ENCODE measurements at regions not wholly inside any gene's neighbourhood (a gene's known extent, or its start where the extent isn't known, plus 50 kb on each side); places are given as distances from the start of the nearest gene placed in this dataset.

DNA sequence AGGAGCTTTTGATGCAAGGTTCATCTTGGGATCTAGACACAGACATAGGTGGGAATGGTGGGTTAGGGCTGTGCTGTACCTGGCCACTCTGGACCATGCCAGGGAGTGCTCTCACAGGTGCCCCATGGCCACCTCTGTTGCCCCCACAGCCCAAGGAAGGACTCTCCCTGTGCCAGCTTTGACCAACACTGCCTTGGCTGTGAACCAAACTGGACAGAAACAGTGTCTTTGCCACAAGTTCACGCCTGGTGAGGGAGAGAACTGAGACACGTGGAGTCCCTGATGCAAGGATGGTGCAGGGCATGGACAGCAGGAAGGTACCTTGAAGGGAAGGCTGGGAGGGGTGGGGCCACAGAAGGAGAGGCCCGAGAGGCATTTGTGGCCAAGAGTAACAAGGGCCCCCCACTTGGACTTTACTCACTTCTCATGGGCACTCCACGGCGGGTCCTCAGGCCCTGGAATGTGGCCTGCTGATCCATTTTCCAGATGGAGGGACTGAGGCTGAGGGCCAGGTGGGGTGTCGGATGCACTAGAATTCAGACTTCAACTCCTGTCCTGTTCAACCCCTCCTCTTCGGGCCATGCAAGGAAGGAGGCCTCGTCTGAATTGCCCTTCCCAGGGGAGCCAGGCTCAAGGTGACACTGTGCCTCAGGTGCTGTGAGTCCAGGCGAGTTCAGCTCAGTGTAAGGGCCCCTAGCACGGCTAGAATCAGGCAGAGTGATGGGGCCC is 103.3 kb downstream of the YTHDF1 start:
- TF ChIP-seq POLR2A (IDR thresholded peaks at IDR 0.05) (no peak), POLR2AphosphoS5 (IDR thresholded peaks at IDR 0.05) (no peak), CTCF (IDR thresholded peaks at IDR 0.05) (no peak)
- peaks cover 9 to 21% of the 10 kb centered on the region in 2 donors for H3K9me3 ChIP-seq
- no peak for DNase-seq (ENCODE audit: low spot score in 2 of 2)
- H3K36me3 ChIP-seq: no peaks in the 10 kb centered on the region
- peaks cover 0 to 52% of the 10 kb centered on the region in 2 donors for H3K27me3 ChIP-seq
- H3K4me3 ChIP-seq: no peak overlapping the region
- no peak overlapping the region for H3K27ac ChIP-seq
- intact Hi-C loops (cut with DNase I; ENCODE audit: low total_unique reads): no loop called here
- H3K4me1 ChIP-seq: no peaks in the 10 kb centered on the region

GRCh38 chr20:63108247-63108646 is 101.5 kb upstream of the BHLHE23 start:
- H3K4me3 ChIP-seq: no peak overlapping the region
- DNase-seq (ENCODE audit: low spot score in 2 of 2): no peak
- H3K36me3 ChIP-seq: no peaks in the 10 kb centered on the region
- TF ChIP-seq CTCF (IDR thresholded peaks at IDR 0.05): no peak
- TF ChIP-seq POLR2AphosphoS5 (IDR thresholded peaks at IDR 0.05): no peak
- TF ChIP-seq POLR2A (IDR thresholded peaks at IDR 0.05): no peak
- peaks cover 2 to 16% of the 10 kb centered on the region in 2 donors for H3K27me3 ChIP-seq
- no peak overlapping the region for H3K27ac ChIP-seq
- no peaks in the 10 kb centered on the region for H3K4me1 ChIP-seq
- peaks cover 9 to 22% of the 10 kb centered on the region in 2 donors for H3K9me3 ChIP-seq
- intact Hi-C loops (cut with DNase I; ENCODE audit: low total_unique reads): no loop called here

- DNase-seq (ENCODE audit: low spot score in 2 of 2): no peak
- Histone ChIP-seq H3K36me3 (no peaks in the 10 kb centered on the region), H3K27ac (no peak overlapping the region), H3K4me1 (no peaks in the 10 kb centered on the region), H3K27me3 (peaks cover 2 to 10% of the 10 kb centered on the region in 2 donors), H3K4me3 (no peak overlapping the region), H3K9me3 (peaks cover 9 to 22% of the 10 kb centered on the region in 2 donors)
- intact Hi-C loops (cut with DNase I; ENCODE audit: low total_unique reads): no loop called here
- no peak for TF ChIP-seq CTCF (IDR thresholded peaks at IDR 0.05)
- no peak for TF ChIP-seq POLR2AphosphoS5 (IDR thresholded peaks at IDR 0.05)
- no peak for TF ChIP-seq POLR2A (IDR thresholded peaks at IDR 0.05)
Observed at GRCh38 chr20:63107449-63108200, 100.9 kb upstream of the BHLHE23 start.

- DNase-seq (ENCODE audit: low spot score in 2 of 2): no peak
- no peak overlapping the region for H3K27ac ChIP-seq
- H3K4me3 ChIP-seq: no peak overlapping the region
- no peaks in the 10 kb centered on the region for H3K4me1 ChIP-seq
- peaks cover 9 to 21% of the 10 kb centered on the region in 2 donors for H3K9me3 ChIP-seq
- peaks cover 2 to 6% of the 10 kb centered on the region in 2 donors for H3K27me3 ChIP-seq
- intact Hi-C loops (cut with DNase I; ENCODE audit: low total_unique reads): no loop called here
- TF ChIP-seq CTCF (IDR thresholded peaks at IDR 0.05) (no peak), POLR2A (IDR thresholded peaks at IDR 0.05) (no peak), POLR2AphosphoS5 (IDR thresholded peaks at IDR 0.05) (no peak)
- no peaks in the 10 kb centered on the region for H3K36me3 ChIP-seq
Observed at GRCh38 chr20:63106765-63107448, 100.1 kb upstream of the BHLHE23 start.
